Activated CD8-positive, alpha-beta memory T cell treated with anti-CD3 and anti-CD28 coated beads, Interleukin-2, amount 10 ng/mL, durations not matched to agents 7 days and 5 days (primary cell): ENCODE measurements at regions not wholly inside any gene's neighbourhood (a gene's known extent, or its start where the extent isn't known, plus 50 kb on each side); places are given as distances from the start of the nearest gene placed in this dataset.

Experiments used
- ATAC-seq: fragments of 150-1000 bp; cut with Tn5 transposase; one replicate; pipeline ENCODE4 v1.10.0; 2021; ENCODE audit warnings: moderate library complexity
- CTCF ChIA-PET: fragments of 350-600 bp; sonication (Branson Sonifier 250); formaldehyde crosslinking; loops from one replicate; lab custom pipeline; 2021; ENCODE audit warnings: antibody characterized with exemption; lab: Charles Lee
- DNase-seq: peaks from one replicate; pipeline ENCODE4 v3.0.0-alpha.2; 2020
- H3K27ac Mint-ChIP-seq: one replicate; pipeline ENCODE4 v1.8.0; 2021; ENCODE audit warnings: mild to moderate bottlenecking, mixed read lengths
- H3K27me3 Mint-ChIP-seq: one replicate; pipeline ENCODE4 v1.8.0; 2021; ENCODE audit warnings: mixed read lengths
- H3K36me3 Mint-ChIP-seq: one replicate; pipeline ENCODE4 v1.8.0; 2021; ENCODE audit warnings: mild to moderate bottlenecking, mixed read lengths
- H3K4me1 Mint-ChIP-seq: one replicate; pipeline ENCODE4 v1.8.0; 2021; ENCODE audit warnings: mixed read lengths
- H3K4me3 Mint-ChIP-seq: one replicate; pipeline ENCODE4 v1.8.0; 2021; ENCODE audit warnings: mild to moderate bottlenecking, moderate library complexity, mixed read lengths
- H3K9me3 Mint-ChIP-seq: one replicate; pipeline ENCODE4 v1.8.0; 2022; ENCODE audit warnings: low read depth, mixed read lengths

GRCh38 chr1:216794586-216794985, 71.4 kb upstream of the ESRRG start:
- Mint-ChIP-seq H3K27ac (no peak overlapping the region), H3K4me1 (no peaks in the 10 kb centered on the region), H3K9me3 (peaks cover 4% of the 10 kb centered on the region), H3K27me3 (no peaks in the 10 kb centered on the region), H3K36me3 (no peaks in the 10 kb centered on the region), H3K4me3 (no peak overlapping the region)
- no peak for ATAC-seq
- DNase-seq: no peak
- CTCF ChIA-PET: no interaction called here

GRCh38 chr1:216793973-216794372, 70.7 kb upstream of the ESRRG start:
- Mint-ChIP-seq H3K27me3 (no peaks in the 10 kb centered on the region), H3K9me3 (no peaks in the 10 kb centered on the region), H3K4me3 (no peak overlapping the region), H3K4me1 (no peaks in the 10 kb centered on the region), H3K27ac (no peak overlapping the region), H3K36me3 (no peaks in the 10 kb centered on the region)
- CTCF ChIA-PET: no interaction called here
- no peak for ATAC-seq
- DNase-seq: no peak

- ATAC-seq (no peak), DNase-seq (no peak)
- Mint-ChIP-seq H3K27me3 (no peaks in the 10 kb centered on the region), H3K27ac (no peak overlapping the region), H3K36me3 (no peaks in the 10 kb centered on the region), H3K9me3 (peaks cover under 1% of the 10 kb centered on the region), H3K4me1 (no peaks in the 10 kb centered on the region), H3K4me3 (no peak overlapping the region)
- CTCF ChIA-PET: no interaction called here
Measured at GRCh38 chr1:216793303-216793702, 70.1 kb upstream of the ESRRG start.

GRCh38 chr1:216788671-216789070, 65.4 kb upstream of the ESRRG start:
- H3K4me3 Mint-ChIP-seq: no peak overlapping the region
- CTCF ChIA-PET: no interaction called here
- no peak for ATAC-seq
- no peaks in the 10 kb centered on the region for H3K27me3 Mint-ChIP-seq
- H3K9me3 Mint-ChIP-seq: peaks cover 11% of the 10 kb centered on the region
- no peaks in the 10 kb centered on the region for H3K4me1 Mint-ChIP-seq
- H3K36me3 Mint-ChIP-seq: no peaks in the 10 kb centered on the region
- DNase-seq: no peak
- no peak overlapping the region for H3K27ac Mint-ChIP-seq

- no peak overlapping the region for H3K4me3 Mint-ChIP-seq
- peaks cover 11% of the 10 kb centered on the region for H3K9me3 Mint-ChIP-seq
- H3K4me1 Mint-ChIP-seq: no peaks in the 10 kb centered on the region
- H3K36me3 Mint-ChIP-seq: no peaks in the 10 kb centered on the region
- no peak overlapping the region for H3K27ac Mint-ChIP-seq
- no peak for DNase-seq
- no peaks in the 10 kb centered on the region for H3K27me3 Mint-ChIP-seq
- CTCF ChIA-PET: no interaction called here
- no peak for ATAC-seq
Measured at GRCh38 chr1:216785737-216786136, 62.5 kb upstream of the ESRRG start.

- no peak for DNase-seq
- ATAC-seq: no peak
- CTCF ChIA-PET: no interaction called here
- no peaks in the 10 kb centered on the region for H3K4me1 Mint-ChIP-seq
- peaks cover 11% of the 10 kb centered on the region for H3K9me3 Mint-ChIP-seq
- no peaks in the 10 kb centered on the region for H3K36me3 Mint-ChIP-seq
- no peak overlapping the region for H3K4me3 Mint-ChIP-seq
- no peaks in the 10 kb centered on the region for H3K27me3 Mint-ChIP-seq
- no peak overlapping the region for H3K27ac Mint-ChIP-seq
Measured at GRCh38 chr1:216785221-216785620, 62.0 kb upstream of the ESRRG start.

- no peaks in the 10 kb centered on the region for H3K36me3 Mint-ChIP-seq
- no peaks in the 10 kb centered on the region for H3K4me1 Mint-ChIP-seq
- peaks cover 6% of the 10 kb centered on the region for H3K9me3 Mint-ChIP-seq
- H3K4me3 Mint-ChIP-seq: no peak overlapping the region
- H3K27me3 Mint-ChIP-seq: no peaks in the 10 kb centered on the region
- H3K27ac Mint-ChIP-seq: no peak overlapping the region
- ATAC-seq: no peak
- CTCF ChIA-PET: no interaction called here
- DNase-seq: no peak
Measured at GRCh38 chr1:216779686-216780085, 56.5 kb upstream of the ESRRG start.

- Mint-ChIP-seq H3K4me3 (no peak overlapping the region), H3K4me1 (no peaks in the 10 kb centered on the region), H3K9me3 (peaks cover 4% of the 10 kb centered on the region), H3K36me3 (no peaks in the 10 kb centered on the region), H3K27ac (no peak overlapping the region), H3K27me3 (no peaks in the 10 kb centered on the region)
- CTCF ChIA-PET: no interaction called here
- ATAC-seq (no peak), DNase-seq (no peak)
Measured at GRCh38 chr1:216778737-216779136, 55.5 kb upstream of the ESRRG start.

GRCh38 chr1:216777148-216777547, 53.9 kb upstream of the ESRRG start:
- H3K27ac Mint-ChIP-seq: no peak overlapping the region
- DNase-seq (no peak), ATAC-seq (no peak)
- no peaks in the 10 kb centered on the region for H3K4me1 Mint-ChIP-seq
- H3K4me3 Mint-ChIP-seq: no peak overlapping the region
- no peaks in the 10 kb centered on the region for H3K27me3 Mint-ChIP-seq
- CTCF ChIA-PET: no interaction called here
- peaks cover 4% of the 10 kb centered on the region for H3K9me3 Mint-ChIP-seq
- no peaks in the 10 kb centered on the region for H3K36me3 Mint-ChIP-seq
